ENCODE measurements at regions not wholly inside any gene's neighbourhood (a gene's known extent, or its start where the extent isn't known, plus 50 kb on each side); places are given as distances from the start of the nearest gene placed in this dataset.
A peak's percentile ranks its signal among the peaks of the same experiment; 100 is the strongest.

GRCh38 chr3:87147562-87147961, 79.5 kb upstream of the CHMP2B start:
- no peaks in the 10 kb centered on the region for H3K27me3 ChIP-seq
- TF ChIP-seq POLR2A (IDR thresholded peaks at IDR 0.05), result no peak
- TF ChIP-seq, protein P1, sequence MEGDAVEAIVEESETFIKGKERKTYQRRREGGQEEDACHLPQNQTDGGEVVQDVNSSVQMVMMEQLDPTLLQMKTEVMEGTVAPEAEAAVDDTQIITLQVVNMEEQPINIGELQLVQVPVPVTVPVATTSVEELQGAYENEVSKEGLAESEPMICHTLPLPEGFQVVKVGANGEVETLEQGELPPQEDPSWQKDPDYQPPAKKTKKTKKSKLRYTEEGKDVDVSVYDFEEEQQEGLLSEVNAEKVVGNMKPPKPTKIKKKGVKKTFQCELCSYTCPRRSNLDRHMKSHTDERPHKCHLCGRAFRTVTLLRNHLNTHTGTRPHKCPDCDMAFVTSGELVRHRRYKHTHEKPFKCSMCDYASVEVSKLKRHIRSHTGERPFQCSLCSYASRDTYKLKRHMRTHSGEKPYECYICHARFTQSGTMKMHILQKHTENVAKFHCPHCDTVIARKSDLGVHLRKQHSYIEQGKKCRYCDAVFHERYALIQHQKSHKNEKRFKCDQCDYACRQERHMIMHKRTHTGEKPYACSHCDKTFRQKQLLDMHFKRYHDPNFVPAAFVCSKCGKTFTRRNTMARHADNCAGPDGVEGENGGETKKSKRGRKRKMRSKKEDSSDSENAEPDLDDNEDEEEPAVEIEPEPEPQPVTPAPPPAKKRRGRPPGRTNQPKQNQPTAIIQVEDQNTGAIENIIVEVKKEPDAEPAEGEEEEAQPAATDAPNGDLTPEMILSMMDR (IDR thresholded peaks at IDR 0.05), result no peak
- H3K9me3 ChIP-seq, result no peaks in the 10 kb centered on the region
- WGBS, 2 donors, result 86 to 91% methylated on average over 8 of the region's 8 CpGs
- intact Hi-C loops (cut with DNase I), result no loop called here
- H3K4me1 ChIP-seq, result no peaks in the 10 kb centered on the region
- H3K4me3 ChIP-seq (replicated peaks in 1 of 3), result no peak overlapping the region
- H3K27ac ChIP-seq, result no peak overlapping the region
- H3K36me3 ChIP-seq, result no peaks in the 10 kb centered on the region
- no peak for DNase-seq

DNA sequence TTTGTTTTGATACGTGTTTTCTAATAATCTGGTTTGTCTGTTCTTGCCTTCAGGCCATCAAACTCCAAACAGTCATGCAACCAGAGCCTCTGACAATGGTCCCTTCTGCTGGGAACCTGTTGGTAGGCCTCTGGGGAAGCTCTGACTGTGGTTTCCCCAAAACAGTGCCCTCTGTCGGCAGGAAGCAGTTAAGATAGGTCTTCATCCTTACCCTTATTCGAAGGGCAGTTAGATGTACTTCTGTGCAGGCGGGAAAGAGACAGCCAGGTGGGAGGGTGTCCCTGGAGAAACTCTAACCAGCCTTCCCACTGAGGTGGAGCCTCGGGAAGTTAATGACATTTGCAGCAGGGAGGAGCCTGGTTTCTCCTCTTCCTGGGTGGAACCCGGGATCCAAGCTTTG, 81.6 kb upstream of the CHMP2B start:
- WGBS, 2 donors, result 56 to 58% methylated on average over 6 of the region's 6 CpGs
- intact Hi-C loops (cut with DNase I), result no loop called here
- Histone ChIP-seq H3K27ac (no peak overlapping the region), H3K4me1 (no peaks in the 10 kb centered on the region), H3K9me3 (no peaks in the 10 kb centered on the region), H3K36me3 (no peaks in the 10 kb centered on the region), H3K27me3 (no peaks in the 10 kb centered on the region), H3K4me3 (replicated peaks in 1 of 3) (no peak overlapping the region)
- TF ChIP-seq, protein P1 (IDR thresholded peaks at IDR 0.05), result peak in 1 of 6 experiments; percentile 21
- no peak for TF ChIP-seq POLR2A (IDR thresholded peaks at IDR 0.05)
- peak in 1 of 2 donors; percentile 4 for DNase-seq

GRCh38 chr3:87136066-87136596, 91.0 kb upstream of the CHMP2B start:
- no peak for DNase-seq
- no peaks in the 10 kb centered on the region for H3K9me3 ChIP-seq
- H3K4me3 ChIP-seq (replicated peaks in 1 of 3), result no peak overlapping the region
- H3K36me3 ChIP-seq, result no peaks in the 10 kb centered on the region
- intact Hi-C loops (cut with DNase I), result no loop called here
- H3K27me3 ChIP-seq, result no peaks in the 10 kb centered on the region
- no peaks in the 10 kb centered on the region for H3K4me1 ChIP-seq
- TF ChIP-seq POLR2A (IDR thresholded peaks at IDR 0.05), result no peak
- TF ChIP-seq, protein P1 (IDR thresholded peaks at IDR 0.05), result no peak
- 65 to 68% methylated on average over 2 of the region's 2 CpGs for WGBS, 2 donors
- no peak overlapping the region for H3K27ac ChIP-seq

- Histone ChIP-seq H3K4me1 (no peaks in the 10 kb centered on the region), H3K36me3 (no peaks in the 10 kb centered on the region), H3K4me3 (replicated peaks in 1 of 3) (no peak overlapping the region), H3K27ac (no peak overlapping the region), H3K9me3 (no peaks in the 10 kb centered on the region), H3K27me3 (no peaks in the 10 kb centered on the region)
- no peak for DNase-seq
- 85 to 91% methylated on average over 3 of the region's 3 CpGs for WGBS, 2 donors
- intact Hi-C loops (cut with DNase I), result no loop called here
- TF ChIP-seq POLR2A (IDR thresholded peaks at IDR 0.05), result no peak
- TF ChIP-seq, protein P1 (IDR thresholded peaks at IDR 0.05), result no peak
These were observed 91.7 kb upstream of the CHMP2B start for GRCh38 chr3:87135412-87135811.

DNA sequence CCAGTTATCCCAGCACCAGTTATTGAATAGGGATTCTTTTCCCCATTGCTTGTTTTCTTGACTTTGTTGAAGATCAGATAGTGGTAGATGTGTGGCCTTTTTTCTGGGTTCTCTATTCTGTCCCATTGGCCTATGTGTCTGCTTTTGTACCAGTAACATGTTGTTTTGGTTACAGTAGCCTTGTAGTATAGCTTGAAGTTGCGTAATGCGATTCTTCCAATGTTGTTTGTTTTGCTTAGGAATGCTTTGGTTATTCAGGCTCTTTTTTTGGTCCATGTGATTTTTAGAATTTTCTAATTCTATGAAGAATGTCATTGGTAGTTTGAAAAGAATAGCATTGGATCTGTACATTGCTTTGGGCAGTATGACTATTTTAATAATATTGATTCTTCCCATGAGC, 94.3 kb upstream of the CHMP2B start:
- intact Hi-C loops (cut with DNase I), result no loop called here
- no peak for DNase-seq
- TF ChIP-seq, protein P1 (IDR thresholded peaks at IDR 0.05), result no peak
- no peak for TF ChIP-seq POLR2A (IDR thresholded peaks at IDR 0.05)
- 89 to 94% methylated on average over 2 of the region's 2 CpGs for WGBS, 2 donors
- Histone ChIP-seq H3K9me3 (no peaks in the 10 kb centered on the region), H3K27ac (no peak overlapping the region), H3K4me3 (replicated peaks in 1 of 3) (no peak overlapping the region), H3K27me3 (no peaks in the 10 kb centered on the region), H3K36me3 (no peaks in the 10 kb centered on the region), H3K4me1 (no peaks in the 10 kb centered on the region)

All from thyroid gland (tissue), 4 donors.